ENCODE measurements at regions not wholly inside any gene's neighbourhood (a gene's known extent, or its start where the extent isn't known, plus 50 kb on each side); places are given as distances from the start of the nearest gene placed in this dataset.
A peak's percentile ranks its signal among the peaks of the same experiment; 100 is the strongest.

- Mint-ChIP-seq H3K4me1 (no peaks in the 10 kb centered on the region), H3K27me3 (ENCODE audit: low read depth) (no peaks in the 10 kb centered on the region), H3K27ac (no peak overlapping the region), H3K9me3 (peaks cover 7% of the 10 kb centered on the region), H3K36me3 (no peaks in the 10 kb centered on the region), H3K4me3 (no peak overlapping the region)
- ATAC-seq (no peak), DNase-seq (ENCODE audit: low spot score) (no peak)
- ChIA-PET POLR2A (no interaction called here), CTCF (no interaction called here)
- TF ChIP-seq FOXP1 (CRISPR knock-in tag; IDR thresholded peaks at IDR 0.05; ENCODE audit: borderline replicate concordance) (no peak), TEAD1 (CRISPR knock-in tag; IDR thresholded peaks at IDR 0.05) (no peak), ZNF416 (CRISPR knock-in tag; IDR thresholded peaks at IDR 0.05) (no peak), EMX1 (CRISPR knock-in tag; IDR thresholded peaks at IDR 0.05) (no peak)
- TF ChIP-seq, protein P1, sequence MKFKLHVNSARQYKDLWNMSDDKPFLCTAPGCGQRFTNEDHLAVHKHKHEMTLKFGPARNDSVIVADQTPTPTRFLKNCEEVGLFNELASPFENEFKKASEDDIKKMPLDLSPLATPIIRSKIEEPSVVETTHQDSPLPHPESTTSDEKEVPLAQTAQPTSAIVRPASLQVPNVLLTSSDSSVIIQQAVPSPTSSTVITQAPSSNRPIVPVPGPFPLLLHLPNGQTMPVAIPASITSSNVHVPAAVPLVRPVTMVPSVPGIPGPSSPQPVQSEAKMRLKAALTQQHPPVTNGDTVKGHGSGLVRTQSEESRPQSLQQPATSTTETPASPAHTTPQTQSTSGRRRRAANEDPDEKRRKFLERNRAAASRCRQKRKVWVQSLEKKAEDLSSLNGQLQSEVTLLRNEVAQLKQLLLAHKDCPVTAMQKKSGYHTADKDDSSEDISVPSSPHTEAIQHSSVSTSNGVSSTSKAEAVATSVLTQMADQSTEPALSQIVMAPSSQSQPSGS (CRISPR knock-in tag; IDR thresholded peaks at IDR 0.05; ENCODE audit: borderline replicate concordance, low read depth) = no peak
Observed at GRCh38 chr5:24712947-24713346, 68.2 kb upstream of the CDH10 start.

DNA sequence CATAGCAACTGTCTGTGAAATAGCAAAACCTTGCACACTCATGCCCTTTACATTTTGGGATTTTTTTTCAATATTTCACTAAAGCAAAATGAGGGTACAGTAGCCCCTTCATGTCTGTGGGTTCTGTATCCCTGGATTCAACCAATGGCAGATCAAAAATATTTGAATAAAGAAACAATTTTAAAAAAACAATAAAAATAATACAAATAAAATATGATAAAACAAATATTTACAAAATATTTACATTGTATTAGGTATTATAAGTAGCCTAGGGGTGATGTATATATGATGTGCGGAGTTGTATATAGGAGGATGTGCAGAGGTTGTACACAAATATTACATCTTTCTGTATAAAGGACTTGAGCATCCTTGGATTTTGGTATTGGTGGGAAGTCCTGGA lies 67.3 kb upstream of the CDH10 start:
- ChIA-PET POLR2A (no interaction called here), CTCF (no interaction called here)
- DNase-seq (ENCODE audit: low spot score) = no peak
- Mint-ChIP-seq H3K27me3 (ENCODE audit: low read depth) (no peaks in the 10 kb centered on the region), H3K9me3 (peaks cover 7% of the 10 kb centered on the region), H3K4me1 (no peaks in the 10 kb centered on the region), H3K27ac (no peak overlapping the region), H3K36me3 (no peaks in the 10 kb centered on the region), H3K4me3 (no peak overlapping the region)
- peak; percentile 92 for TF ChIP-seq HMGA2 (CRISPR knock-in tag; IDR thresholded peaks at IDR 0.05)
- no peak for TF ChIP-seq PRRX2 (CRISPR knock-in tag; IDR thresholded peaks at IDR 0.05)
- ATAC-seq = no peak

DNA sequence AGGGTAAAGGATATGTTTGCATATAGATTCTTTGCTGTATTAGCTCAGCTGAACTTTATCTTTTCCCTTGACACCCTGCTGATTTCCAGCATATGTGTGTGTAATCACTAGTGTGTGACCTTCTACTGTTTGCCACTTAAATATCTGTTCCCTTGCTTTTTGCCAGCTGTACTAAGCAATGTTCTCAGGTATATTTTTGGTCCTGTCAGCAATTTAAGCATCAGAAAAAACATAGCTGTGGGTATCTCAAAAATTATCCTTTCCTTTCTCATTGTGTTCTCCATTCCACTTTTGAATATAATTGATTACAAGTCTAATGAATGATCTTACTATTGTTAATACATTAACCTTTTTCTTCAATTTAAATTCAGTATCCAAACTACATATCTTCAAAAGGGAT lies 59.2 kb upstream of the CDH10 start:
- ATAC-seq (no peak), DNase-seq (ENCODE audit: low spot score) (no peak)
- H3K27ac Mint-ChIP-seq = no peak overlapping the region
- no peaks in the 10 kb centered on the region for H3K27me3 Mint-ChIP-seq (ENCODE audit: low read depth)
- no peak overlapping the region for H3K4me3 Mint-ChIP-seq
- POLR2A ChIA-PET = no interaction called here
- H3K36me3 Mint-ChIP-seq = 0 out of 2 replicates have a peak, but pooled peaks cover 3% of the 10 kb centered on the region
- CTCF ChIA-PET = no interaction called here
- H3K4me1 Mint-ChIP-seq = peaks cover 11% of the 10 kb centered on the region
- H3K9me3 Mint-ChIP-seq = peaks cover 19% of the 10 kb centered on the region
- TF ChIP-seq ZNF232 (CRISPR knock-in tag; IDR thresholded peaks at IDR 0.05) (no peak), STAT6 (CRISPR knock-in tag; conservative IDR thresholded peaks at IDR 0.05; ENCODE audit: low read depth) (no peak), ZNF671 (CRISPR knock-in tag; IDR thresholded peaks at IDR 0.05) (no peak), ATF1 (CRISPR knock-in tag; IDR thresholded peaks at IDR 0.05) (no peak), SP1 (CRISPR knock-in tag; conservative IDR thresholded peaks at IDR 0.05) (no peak), NR2C2 (CRISPR knock-in tag; IDR thresholded peaks at IDR 0.05) (no peak), OVOL2 (CRISPR knock-in tag; IDR thresholded peaks at IDR 0.05; ENCODE audit: borderline replicate concordance) (no peak), CBFB (CRISPR knock-in tag; IDR thresholded peaks at IDR 0.05; ENCODE audit: low read depth) (no peak), FOXP4 (CRISPR knock-in tag; IDR thresholded peaks at IDR 0.05) (no peak), ZMAT4 (CRISPR knock-in tag; IDR thresholded peaks at IDR 0.05) (no peak), RELA (CRISPR knock-in tag; IDR thresholded peaks at IDR 0.05; ENCODE audit: borderline replicate concordance) (no peak), KAT7 (CRISPR knock-in tag; IDR thresholded peaks at IDR 0.05; ENCODE audit: borderline replicate concordance) (no peak), SMAD4 (CRISPR knock-in tag; IDR thresholded peaks at IDR 0.05) (no peak)
- TF ChIP-seq, protein P2, sequence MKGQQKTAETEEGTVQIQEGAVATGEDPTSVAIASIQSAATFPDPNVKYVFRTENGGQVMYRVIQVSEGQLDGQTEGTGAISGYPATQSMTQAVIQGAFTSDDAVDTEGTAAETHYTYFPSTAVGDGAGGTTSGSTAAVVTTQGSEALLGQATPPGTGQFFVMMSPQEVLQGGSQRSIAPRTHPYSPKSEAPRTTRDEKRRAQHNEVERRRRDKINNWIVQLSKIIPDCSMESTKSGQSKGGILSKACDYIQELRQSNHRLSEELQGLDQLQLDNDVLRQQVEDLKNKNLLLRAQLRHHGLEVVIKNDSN (CRISPR knock-in tag; IDR thresholded peaks at IDR 0.05) = no peak
- TF ChIP-seq, protein P1 (CRISPR knock-in tag; IDR thresholded peaks at IDR 0.05; ENCODE audit: borderline replicate concordance, low read depth) = no peak
- TF ChIP-seq, protein P3, sequence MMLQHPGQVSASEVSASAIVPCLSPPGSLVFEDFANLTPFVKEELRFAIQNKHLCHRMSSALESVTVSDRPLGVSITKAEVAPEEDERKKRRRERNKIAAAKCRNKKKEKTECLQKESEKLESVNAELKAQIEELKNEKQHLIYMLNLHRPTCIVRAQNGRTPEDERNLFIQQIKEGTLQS (CRISPR knock-in tag; conservative IDR thresholded peaks at IDR 0.05) = no peak
- TF ChIP-seq, protein P4, sequence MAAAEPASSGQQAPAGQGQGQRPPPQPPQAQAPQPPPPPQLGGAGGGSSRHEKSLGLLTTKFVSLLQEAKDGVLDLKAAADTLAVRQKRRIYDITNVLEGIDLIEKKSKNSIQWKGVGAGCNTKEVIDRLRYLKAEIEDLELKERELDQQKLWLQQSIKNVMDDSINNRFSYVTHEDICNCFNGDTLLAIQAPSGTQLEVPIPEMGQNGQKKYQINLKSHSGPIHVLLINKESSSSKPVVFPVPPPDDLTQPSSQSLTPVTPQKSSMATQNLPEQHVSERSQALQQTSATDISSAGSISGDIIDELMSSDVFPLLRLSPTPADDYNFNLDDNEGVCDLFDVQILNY (CRISPR knock-in tag; IDR thresholded peaks at IDR 0.05) = no peak

All from WTC11 (cell line).